ENCODE measurements at regions not wholly inside any gene's neighbourhood (a gene's known extent, or its start where the extent isn't known, plus 50 kb on each side); places are given as distances from the start of the nearest gene placed in this dataset.

DNA sequence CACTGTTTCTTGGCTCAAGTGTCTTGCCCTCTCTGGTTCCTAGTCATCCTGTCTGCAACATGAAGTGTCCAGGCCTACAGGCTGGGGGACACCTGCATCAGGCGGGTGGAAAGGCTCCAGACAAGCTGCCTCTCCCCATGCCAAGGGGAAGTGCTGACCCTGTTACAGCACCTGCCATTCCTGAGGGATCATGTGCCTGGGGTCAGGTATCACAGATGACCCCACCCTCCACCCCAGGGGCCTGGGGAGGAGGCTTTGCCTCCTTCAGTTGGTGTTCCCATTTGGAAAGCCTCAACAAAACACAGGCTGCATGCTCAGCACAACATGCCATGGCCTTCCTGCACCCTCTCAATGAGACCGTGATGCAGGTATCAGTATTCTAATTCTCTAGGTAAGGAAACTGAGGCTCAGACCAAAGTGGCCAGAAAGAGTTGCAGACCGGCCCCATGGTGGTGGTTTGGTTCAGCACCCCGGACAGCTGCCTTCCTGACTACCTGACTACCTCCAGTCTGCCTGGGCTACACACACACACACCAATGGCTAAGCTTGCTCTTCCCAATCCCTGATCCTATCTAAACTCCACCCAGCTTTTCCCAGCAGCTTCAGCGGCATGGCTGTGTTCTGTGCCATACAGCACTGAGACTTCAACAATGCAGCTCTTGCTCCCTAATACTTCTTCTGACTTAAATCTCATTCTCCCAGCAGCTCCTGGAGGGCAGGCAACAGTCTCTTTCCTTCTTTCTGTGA is 69.7 kb upstream of the LINGO1 start:
- no peak for DNase-seq

DNA sequence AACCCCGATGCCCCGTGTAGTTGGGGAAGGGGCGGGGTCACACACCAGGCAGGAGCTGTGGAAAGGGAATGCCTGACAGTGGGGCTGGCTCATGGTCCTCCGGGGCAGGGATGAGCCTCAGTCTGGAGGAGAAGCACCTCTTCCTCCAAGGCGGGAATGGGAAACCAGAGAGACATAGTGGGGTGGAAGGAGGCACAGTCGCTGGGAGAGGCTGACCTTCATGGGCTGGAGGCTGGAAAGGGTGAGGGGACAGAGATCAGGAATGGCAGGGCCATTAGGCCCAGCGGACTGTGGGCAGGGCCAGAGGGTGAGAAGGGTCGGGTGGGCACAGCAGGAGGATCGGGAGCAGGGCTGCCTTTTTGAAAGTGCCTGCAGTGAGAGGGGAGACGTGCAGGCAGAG is 65.8 kb upstream of the LINGO1 start:
- DNase-seq = no peak

DNA sequence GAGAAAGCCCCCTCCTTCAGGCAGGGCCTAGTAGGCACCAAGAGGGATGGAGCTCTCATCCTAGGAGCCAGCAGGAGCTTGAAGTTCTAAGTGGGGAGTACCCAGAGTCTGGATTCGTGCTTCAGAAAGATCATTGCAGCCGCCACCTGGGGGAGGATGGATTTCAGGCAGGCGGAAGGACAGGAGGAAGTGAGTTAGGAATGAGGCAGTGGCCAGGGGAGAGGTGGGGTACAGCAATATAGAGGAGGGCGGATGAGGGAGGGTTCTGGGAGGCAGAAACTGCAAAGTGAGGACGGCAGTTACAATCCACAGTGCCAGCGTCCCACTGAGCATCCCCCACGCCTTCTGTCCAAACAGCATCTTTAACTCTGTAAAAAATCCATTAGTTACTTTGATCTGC is 65.2 kb upstream of the LINGO1 start:
- DNase-seq = no peak

DNA sequence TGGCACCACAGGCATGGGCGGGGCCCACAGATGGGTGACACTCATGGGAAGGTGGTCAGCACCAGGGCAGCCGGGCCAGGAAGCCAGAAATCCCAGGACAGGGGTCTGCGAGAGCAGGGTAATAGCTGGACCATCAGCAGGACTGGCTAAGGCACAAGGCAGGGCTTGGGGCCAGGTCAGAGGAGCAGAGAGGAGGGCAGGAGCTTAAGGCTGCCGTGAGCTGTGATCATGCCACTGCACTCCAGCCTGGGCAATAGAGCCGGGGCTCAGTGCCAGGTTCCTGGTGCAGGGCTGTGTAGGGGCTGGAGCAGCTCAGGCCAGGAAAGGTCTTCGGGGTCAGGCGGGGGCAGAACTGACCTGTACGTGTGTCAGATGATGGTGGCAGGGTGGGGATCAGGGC is 64.2 kb upstream of the LINGO1 start:
- DNase-seq = no peak

DNA sequence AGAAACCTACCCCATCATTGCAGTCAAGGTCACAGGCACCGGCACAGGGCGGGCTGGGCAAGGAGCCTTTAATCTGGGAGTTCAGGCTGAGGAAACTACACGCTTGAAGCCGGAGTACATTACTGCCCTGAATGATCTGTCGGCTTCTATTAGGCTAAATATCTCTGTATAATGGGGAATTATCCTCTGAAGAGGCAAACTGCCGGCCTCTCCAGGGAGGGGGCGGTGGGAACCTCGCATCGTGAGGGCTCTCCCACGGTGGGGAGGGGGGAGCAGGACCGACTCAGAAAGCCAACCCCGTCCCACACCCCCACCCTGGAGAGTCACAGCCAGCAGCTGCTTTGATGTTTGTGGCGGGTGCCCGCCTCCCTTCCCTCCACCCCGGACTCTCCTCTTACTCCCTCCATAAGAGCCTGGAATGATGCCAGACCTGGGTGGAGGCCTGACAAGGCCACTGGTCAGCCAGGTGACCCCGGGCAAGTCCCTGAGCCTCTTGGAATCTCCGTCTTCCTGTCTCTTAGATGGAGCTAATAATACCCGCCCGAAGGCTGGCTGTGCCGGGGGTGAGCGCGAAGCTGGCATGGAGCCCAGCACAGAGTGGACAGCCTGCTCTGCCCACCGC is 63.4 kb upstream of the LINGO1 start:
- DNase-seq = no peak

DNA sequence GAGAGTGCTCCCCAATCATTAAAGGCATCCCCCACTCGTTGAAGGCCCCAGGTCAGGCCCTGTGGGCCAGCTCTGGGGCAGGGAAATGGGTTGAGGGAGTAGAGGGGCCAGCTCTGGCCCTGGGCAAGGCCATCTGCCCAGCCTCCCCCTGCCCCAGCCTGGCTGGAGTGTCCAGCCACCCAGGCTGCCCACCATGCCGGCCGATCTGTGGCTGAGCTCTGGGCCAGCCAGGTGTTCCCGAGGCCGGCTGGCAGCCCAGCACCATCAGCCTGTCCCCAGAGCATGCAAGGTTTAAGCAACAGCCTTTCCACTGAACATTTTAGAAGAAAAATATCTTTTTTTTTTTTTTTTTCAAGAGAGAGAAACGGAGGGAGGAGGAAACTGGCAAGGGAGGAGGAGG is 62.8 kb upstream of the LINGO1 start:
- no peak for DNase-seq

DNA sequence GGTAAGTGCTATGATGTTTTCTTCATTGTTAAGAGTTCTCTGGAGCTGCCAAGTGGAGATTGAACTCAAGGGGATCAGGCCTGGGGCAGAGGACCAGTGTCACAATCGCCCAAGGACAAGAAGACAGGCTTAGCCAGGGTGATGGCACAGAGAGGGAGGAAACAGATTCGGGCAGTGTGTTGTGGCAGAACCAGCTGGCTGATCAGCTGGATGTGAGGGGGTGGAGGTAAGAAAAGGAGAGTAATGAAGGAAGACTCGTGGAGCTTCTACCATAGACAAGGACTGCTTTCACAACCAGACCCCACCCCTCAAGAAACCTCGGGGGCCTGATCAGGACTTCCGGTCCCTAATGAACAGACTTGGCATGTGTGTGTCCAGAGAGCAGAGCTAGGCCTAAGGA is 60.9 kb upstream of the LINGO1 start:
- no peak for DNase-seq

DNA sequence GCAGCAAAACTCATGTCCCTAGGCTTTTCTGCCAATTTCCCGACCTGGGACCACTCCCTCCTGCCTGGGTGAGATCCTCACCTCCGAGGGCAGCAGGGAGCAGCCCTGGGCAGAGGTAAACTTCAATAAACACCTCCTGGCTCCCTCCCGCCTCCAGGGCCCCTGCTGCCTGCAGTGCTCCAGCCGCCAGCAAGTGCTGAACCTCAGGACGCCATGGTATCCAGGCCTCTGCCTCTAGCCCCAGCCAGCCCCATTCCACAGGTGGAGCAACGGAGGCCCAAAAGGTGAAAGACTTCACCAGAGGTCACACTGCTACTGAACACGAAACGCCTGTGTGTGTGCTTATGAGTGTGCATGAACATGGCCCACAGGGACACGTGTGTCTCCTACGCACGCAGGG is 59.9 kb upstream of the LINGO1 start:
- DNase-seq = no peak

DNA sequence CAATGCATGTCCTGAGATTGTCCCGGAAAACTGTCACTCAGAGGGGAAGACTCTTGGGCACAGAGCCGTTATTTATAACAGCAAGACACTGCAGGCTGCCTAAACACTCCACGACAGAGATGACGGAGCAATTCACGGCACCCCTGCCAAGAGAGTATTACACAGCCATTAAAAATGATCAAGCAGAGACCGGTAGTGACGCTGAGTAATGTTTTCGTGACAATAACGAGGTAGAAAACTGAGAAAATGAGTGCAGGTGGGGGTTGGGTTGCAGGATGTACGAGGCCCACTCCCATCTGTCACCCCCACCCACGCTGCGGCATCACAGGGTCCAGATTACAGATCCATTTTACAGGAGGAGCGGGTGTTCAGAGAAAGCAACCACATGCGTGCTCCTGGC is 58.9 kb upstream of the LINGO1 start:
- no peak for DNase-seq

DNA sequence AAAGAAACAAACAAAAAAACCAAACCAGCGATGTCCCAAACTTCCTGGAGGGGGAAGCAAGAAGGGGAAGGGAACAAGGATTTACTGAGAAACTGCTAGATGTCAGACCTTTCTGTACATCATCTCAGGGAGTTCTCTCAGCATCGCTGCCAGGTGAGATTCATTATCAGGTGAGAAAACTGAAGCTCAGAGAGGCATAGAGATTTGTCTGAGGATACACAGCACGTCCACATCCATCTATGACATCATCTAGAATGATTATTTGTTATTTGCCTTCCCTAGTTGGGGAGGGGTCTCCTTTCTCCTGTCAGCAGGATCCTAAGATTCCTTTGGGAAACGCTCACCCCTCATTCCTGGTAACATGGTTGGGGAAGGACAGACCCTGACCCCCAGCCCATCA is 57.1 kb upstream of the LINGO1 start:
- DNase-seq = no peak

DNA sequence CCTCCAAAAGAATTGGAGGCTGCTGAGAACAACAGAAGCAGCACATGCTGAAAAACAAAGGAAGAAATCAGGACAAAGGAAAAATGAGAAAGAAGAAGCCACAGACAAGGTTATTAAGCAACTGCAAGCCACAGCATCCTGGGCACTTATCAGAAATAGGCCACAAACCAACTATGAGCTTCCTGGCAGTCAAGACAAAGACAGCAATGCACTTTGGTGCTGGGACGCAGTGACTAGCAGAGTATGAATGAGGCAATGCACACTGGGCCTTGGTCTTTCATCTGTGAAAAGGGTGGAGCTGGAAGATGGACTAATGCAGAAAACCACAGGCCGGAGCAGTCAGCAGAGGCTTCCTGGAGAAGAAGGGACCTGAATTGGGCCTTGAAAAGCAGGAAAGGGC is 56.0 kb upstream of the LINGO1 start:
- DNase-seq = no peak

DNA sequence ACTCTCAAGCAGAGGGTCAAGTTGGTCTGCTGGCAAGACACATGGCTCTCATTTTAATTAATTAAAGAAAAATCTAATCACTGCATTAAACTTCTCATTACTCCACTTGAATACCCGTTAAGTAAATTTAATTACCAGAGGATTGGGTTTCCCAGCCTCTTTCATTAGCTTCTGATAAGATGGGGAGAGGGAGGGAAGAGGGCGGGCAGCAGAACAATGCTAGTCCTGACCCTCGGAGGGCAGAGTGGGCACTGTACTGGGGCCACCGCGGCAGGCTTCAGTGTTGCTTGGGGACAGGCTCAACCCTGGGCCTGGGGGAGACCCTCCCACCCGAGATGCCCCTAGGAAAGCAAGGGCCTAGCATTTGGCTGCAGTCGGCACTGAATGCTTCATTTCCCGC is 55.6 kb upstream of the LINGO1 start:
- no peak for DNase-seq

DNA sequence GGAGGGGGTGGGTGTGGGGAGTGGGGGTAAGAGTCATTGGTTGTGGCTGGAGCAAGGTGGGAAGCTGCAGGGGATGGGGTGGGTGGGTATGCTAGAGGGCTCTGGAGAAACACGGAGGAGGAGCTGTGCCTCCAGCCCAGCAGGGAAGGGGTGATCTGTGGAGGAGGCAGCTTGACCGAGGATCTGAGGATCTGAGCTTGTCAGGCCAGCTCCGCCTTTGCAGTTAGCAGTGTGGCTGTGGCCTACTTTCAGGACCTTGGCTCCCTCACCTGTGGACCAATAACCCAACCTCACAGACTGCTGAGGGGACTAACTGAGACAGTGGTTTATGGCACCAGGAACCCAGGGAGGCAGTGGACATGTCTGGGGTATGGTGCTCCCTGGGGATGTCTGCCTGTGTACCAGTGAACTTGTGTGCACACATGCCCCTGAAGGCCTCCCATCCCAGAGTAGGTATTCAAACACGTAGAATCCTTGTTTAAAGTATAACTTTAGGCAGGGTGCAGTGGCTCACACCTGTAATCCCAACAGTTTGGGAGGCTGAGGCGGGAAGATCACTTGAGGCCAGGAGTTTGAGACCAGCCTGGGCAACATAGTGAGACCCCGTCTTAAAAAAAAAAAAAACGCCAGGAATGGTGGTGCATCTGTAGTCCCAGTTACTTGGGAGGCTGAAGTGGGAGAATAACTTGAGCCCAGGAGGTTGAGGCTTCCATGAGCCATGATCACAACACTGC is 52.5 kb upstream of the LINGO1 start:
- no peak for DNase-seq

DNA sequence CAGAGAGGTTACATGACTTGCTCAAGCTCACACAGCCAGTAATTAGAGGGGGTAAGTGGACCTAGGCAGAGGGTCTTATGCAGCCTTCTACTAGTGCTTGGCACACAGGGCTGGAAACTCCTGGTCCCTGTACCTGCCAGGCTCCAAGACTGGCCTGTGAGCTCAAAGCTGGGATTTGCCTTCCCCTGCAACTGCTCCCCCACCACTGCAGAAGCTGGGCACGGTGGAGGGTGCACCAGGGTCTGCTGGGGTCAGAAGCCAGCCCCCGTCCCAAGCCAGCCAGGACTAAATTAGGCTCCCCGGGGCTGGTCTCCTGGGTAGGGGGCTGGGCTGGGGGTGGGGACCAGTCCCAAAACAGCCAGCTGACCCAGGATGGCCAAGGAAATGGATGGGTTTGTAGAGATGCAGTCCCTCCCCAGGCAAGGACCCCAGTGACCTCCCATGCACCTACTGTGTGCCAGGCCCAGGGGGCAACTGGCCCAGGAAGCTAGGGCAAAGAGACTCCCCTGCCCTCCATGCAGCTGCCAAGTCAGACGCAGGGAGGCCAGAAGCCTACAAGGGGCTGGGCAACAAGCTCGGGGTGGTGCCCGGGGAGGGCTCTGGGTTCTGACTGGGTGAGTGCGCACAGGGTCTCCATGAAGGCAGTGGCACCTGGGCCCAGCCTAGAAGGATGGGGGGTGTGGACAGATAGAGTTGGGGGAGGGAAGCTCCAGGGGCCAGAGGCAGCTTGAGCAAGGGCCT is 51.8 kb upstream of the LINGO1 start:
- no peak for DNase-seq

DNA sequence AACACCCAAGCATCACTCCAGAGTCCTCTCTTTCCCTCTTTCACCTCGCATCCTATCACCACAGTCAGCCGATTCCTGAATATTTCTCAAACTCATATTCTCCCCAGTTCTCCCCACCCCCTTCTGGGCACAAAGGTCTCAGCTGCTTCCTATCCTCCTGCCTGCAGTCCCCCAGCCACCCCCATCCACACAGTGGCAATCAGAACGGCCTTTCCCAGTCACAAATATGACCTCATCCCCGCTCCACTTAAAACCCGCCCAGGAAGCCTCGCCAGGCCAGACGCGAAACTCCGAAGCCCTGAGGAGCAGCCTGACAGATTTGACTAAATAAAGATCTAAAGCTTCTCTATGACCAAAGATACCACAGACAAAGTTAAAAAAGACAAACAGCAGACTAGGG is 49.9 kb upstream of the LINGO1 start:
- no peak for DNase-seq
